AML-193 (cell line): ENCODE measurements at regions not wholly inside any gene's neighbourhood (a gene's known extent, or its start where the extent isn't known, plus 50 kb on each side); places are given as distances from the start of the nearest gene placed in this dataset.

Source experiments
- DNase-seq, 2 experiments: peaks; one replicate each; lab custom pipeline; 2025; lab: John Stamatoyannopoulos, UW

DNA sequence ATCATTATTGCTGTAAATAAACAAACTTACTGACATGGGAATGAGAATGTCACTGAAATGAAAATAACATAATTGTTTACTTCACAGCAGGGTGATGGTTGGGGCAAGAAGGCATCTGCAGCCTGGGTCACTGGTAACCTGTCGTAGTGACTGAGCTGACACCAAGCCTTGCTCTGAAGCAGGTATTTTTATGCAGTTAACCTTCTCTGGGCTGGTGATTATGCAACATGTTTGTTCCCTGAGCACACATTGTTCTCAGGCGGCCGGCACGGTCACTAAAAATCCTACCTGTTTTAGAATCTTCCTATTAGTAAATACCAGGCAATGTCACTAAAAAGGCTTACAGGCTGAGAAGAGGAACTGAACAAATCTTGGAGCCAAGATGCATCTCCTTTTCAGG, 157.7 kb upstream of the NR3C1 start:
- no peak for DNase-seq

DNA sequence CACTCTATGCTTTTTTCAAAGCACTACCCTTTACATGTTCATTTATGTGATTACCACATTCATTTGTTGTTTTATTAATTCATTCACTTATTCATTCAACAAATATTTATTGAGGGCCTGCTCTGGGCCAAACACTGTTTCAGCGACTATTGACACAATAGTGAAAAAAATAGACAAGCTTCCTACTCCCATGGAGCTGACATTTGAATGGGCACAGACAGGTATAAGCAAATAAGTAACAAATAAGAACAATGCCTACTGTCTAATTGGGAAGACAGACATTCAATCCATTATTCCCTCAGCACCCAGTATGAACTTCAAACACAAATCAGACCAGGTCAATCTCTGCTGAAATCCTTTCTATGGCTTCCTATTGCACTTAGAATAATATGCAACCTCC, 156.9 kb upstream of the NR3C1 start:
- no peak for DNase-seq

DNA sequence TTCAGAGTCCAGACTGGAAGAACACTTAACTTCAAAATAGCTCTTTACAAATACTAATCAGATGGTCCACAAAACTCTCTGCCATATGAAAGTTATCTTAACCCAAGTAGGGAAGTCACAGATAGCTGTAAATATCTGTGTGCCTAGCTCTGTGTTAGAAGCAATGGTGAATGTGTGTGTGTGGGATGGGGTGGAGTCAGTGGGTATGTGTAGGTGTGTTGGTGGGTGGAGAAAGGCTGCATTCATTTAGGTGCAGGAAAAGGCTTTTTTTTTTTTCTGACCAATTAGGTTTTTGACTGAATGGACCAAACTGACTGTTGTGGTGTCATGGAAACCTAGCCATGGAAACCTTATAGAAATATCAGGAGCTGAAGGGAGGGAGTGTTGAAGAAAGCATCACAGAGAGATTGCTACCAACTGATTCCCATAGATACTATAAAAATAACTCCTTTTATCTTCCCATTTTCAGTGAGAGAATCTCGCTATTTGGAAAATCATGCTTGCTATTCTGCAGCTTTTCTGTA, 156.2 kb upstream of the NR3C1 start:
- DNase-seq = no peak

DNA sequence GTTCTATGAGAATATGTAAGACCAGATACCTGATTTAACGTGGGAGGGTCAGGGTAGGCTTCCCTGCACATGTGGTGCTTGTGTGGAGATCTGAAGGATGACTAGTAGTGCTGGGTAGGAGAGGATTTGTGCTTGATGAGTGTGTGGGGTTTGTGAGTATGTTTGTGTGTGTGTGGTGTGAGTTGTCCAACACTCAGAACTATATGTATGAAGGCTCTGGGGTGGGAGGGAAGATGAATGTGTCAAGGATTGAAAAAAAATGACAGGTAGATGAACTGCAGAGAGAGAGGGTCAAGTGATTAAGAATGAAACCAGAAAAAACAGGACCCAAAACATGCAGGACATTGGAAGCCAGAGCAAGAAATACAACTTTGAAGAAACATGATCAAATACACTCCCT, 154.6 kb upstream of the NR3C1 start:
- DNase-seq = no peak

DNA sequence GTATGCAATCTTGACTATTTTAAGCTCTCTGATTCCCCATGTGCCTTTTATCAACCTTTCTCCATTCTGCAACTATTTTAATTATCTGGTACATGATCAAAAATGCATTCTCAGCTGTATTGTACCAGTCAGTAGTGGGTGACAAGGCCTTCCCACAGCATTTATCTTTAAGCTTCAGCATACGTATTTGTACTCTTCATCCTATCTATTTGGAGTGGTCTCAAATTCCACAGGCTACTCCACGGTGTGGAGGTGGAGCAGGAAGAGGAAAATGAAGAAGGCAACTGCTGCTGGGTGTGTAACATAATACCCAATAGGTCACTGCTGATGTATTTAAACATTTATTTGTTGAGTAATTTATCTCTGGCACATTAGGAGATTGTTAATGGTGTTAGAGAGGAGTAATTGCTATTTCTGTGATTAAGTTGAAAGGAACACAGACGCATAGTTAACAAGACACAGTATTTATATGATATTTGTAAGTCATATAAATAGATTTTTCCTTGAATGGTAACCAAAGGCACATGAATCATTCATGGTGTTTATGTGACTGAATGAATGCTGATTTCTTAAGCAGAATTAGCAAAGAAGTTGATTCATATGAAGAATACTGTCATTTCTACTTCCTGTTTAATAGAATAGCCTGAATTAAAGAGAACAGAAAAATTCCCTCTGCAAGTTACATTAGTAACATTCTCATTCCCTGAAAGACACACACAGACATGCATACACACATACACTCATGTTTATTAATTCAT, 153.8 kb upstream of the NR3C1 start:
- DNase-seq = no peak

DNA sequence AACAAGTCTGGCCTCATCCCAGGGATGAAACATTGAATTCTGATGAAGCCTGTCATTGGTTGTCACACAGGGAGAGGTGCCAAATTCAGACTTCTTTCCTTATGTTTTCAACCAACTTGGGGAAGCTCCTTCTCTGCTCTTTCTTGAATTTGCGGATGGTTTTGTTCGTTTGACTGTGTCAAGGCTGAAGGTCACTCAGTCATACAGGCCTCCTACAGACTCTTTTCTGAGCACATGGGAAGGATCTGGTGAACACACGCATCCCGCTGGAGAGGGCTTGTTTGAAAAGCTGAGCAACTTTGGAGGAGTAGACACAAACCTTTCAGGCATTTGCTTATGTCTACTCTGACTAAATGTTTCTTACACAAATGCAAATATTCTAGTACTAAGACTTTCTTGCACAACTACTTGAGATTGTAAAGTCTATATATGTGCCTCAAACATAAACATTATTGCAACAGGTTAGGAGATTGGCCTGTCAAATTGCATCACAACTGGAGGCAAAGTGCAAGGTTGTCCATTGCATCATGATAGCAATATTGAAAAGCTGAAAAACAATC, 151.5 kb upstream of the NR3C1 start:
- peak; percentile 70 to 73 for DNase-seq

DNA sequence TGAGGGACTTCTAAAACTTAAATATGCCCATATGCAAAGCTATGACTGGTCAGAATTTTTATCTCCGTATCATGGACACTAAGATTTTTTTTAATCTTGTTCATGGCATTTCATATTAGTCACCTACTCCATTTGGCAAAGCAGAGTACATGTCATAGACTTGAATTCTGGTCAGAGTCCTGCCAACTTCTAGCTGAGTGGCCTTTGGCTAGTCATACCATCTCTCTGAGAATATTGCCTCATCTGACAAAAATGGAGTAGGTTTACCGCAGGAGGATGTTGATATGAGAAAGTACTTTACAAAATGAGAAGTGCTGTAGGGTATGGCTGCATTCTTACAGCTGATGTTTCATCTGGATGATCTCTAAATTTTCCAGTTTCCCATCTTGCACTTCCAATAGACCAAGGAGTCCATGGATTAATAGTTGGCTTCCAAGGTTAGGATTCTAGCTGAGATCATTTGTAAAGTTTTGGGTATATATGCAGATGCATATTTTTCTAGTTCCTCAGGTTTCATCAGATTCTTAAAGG, 150.8 kb upstream of the NR3C1 start:
- no peak for DNase-seq

DNA sequence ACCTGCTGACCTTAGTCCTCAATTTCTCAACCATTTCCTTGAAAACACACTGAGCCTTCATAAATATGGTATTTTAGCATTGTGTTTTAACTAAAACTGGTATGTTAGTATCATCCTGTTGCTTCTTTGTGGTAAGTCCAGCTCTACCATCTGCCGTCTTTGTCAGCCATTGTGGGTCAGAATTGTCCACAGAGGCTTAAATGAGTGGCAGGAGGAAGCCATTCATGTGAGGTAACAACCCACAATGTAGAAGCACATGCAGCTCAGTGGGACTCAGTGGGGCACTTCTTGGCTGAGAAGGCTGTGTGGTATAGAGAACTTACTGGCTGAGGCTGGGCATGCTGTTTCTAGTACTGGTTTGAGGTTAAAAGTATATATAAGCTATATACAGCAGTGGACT, 149.2 kb upstream of the NR3C1 start:
- DNase-seq = no peak

DNA sequence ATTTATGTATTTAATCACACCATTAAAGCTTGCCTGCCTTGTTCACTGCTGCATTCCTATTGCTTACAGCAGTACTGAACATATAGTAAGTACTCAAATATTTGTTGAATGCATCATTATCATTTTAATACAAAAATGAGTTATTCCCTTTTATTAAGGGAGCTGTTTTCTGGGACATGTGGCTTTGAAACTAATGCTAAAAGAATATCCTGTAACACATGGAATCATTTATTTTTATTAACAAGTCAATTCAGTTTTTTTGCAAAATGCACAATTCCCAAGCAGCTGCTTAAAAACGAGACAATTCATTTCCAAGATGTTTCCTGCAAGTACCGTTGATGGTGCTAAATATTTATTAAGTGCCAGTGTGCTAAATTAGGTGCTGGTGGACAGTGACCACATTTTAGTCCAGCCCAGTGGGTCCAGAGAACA, 148.3 kb upstream of the NR3C1 start:
- no peak for DNase-seq

DNA sequence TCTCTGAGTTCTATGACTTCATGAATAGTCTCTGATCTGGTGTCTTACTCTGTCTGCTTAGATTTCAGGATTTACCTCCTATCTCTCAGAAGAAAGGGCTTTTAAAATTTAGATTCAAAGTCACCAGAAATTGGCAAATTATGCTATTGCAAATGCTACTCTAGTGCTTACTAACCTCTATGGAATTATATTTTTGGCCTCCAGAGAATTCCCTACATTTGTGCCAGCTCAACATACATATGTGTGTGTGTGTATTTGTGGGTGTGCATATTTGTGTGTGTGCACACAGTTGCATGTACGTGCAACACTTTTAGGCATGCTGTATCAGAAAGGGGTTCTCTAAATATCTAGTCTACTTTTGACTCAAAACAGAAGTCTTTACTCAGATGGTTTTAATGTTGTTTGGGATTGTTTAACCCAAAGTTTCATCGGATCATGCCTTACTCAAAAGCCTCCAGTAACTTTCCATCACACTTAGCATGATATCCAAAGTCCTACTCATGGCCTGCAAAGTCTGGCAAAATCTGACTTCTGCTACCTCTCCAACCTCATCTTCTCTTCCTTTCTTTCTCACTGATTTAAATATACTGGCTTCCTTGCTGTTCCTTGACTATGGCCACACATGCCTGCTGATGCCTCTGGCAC, 147.6 kb upstream of the NR3C1 start:
- no peak for DNase-seq

DNA sequence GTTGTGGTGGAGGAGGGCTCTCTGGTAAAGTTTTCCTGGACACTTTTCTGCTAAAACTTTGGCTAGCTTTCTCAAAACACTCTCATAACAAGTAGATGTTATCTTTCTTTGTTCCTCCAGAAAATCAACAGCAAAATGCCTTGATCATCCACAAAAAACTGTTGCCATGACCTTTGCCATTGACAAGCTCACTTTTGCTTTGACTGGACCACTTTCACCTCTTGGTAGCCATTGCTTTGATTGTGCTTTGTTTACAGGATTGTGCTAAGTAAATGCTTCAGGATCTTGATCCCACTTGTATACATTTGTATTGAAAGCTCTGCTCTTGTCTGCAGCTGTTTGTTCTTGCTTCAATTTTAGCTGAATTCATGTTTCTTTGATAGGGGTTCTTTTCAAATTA, 143.9 kb upstream of the NR3C1 start:
- DNase-seq = no peak

DNA sequence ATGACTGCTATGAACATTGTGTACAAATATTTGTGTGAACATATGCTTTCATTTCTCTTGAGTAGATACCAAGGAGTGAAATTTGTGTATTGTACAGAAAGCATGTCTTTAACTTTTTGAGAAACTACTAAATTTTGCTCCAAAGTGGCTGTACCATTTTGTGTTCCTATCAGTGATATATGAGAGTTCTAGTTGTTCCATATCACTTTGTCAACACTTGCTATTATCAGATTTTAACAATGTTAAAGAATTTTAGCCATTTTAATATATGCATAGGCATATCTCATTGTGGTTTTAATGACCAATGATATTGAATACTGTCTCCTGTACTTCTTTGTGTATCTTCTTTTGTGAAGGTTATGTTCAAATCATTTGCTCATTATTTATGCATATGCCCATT, 142.9 kb upstream of the NR3C1 start:
- no peak for DNase-seq

DNA sequence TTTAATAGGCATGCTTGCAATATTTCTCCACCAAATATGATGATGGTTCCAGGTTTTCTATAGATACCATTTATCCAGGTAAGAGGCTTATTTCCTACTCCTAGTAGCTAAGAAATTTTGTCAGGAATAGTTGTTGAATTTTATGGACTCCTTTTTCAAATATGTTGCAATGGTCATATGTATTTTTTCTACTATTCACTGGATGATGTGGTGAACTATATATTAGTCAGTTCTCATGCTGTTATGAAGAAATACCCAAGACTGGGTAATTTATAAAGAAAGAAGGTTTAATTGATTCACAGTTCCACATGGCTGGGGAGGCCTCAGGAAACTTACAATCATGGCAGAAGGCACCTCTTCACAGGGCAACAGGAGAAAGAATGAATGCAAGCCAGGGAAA, 141.1 kb upstream of the NR3C1 start:
- DNase-seq = no peak

DNA sequence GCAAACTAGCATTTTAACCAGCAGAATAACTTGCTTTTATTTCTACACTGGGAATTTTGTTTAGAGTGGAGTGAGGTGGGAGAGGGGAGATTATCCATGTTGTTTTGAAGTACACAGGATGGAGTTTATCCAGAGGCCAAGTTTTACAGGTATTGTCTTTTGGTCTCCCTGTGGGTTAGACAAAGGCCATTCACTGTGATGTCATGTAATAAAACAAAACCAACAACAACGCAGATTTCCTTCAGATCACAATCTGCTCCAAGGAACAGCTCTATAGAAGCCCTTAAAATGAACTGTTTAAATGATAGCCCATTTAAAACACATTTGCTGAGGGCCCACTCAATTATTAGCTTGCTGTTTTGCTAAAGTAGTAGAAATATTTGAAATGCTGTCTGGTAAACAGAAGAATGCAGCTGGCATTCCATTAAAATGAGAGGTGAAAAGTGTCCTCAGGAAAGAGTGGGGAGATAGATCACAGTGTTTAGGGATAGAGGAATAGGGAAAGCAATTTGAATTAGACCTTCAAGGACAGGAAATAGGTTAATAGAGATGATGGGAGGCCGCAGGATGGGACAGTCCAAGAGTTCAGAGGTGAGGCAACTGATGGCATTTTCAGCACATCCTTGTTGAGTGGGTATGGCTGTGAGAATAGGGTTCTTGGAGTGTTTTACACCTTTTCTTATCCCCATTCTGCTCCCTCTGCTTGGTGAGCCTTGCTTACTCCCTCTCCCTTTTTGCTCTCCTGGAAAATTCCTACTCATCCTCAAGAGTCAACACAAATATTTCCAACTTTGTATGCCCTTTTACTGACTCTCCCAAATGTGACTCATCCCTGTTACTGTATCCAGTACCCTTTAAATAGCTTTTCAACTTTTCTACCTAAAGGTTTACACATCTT, 140.1 kb upstream of the NR3C1 start:
- no peak for DNase-seq

DNA sequence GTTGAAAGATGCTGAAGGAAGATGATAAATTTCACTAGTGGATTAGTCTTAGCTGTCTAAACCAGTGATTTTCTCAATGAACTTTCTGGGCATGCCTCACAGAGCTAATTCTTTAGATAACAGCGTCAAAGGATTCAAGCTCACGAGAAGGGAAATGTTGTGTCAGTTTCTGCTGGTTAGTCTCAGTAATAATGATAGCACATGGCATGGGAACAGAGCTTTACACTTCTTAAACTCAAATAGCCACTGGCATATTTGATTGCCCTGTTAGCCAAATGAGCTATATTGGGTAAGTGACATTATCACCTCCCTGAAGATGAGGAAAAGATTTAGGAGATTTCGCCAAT, 139.3 kb upstream of the NR3C1 start:
- DNase-seq = no peak

DNA sequence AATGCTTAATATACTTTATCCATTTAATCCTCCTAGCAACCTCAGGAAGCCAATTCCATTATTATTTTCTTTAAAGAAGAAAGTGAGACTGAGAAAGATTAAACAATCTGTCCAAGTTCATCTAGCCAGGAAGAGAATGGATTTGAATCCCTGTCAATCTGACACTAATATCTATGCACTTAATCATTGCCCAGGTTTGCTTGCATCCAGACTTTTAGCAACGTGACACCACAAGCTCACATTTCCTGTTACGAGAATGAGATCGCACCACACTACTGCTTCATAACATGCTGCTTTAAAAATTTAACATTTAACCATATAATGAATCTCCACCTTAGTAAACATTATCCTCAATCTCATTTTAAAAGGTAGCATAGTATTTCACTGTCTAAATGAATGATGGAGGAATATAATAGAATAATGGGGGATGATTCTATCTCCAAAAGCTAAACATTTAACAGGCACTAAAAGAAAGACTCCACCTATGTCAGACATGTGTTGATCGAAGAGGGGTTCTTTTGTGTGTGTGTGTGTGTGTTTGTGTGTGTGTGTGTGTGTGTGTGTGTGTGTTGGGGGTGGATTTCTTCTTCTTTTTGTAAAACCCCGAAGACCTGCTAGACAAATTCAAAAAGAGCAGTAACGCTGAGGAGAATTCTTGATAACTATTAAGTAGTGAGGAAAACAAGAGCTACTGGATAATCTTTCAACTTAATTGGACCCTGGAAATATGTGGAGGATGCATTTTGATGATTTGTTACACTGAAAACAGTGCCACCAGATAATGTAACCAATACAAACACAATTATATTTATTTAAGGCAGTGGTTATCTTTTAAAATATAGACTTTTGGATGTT, 138.7 kb upstream of the NR3C1 start:
- no peak for DNase-seq

DNA sequence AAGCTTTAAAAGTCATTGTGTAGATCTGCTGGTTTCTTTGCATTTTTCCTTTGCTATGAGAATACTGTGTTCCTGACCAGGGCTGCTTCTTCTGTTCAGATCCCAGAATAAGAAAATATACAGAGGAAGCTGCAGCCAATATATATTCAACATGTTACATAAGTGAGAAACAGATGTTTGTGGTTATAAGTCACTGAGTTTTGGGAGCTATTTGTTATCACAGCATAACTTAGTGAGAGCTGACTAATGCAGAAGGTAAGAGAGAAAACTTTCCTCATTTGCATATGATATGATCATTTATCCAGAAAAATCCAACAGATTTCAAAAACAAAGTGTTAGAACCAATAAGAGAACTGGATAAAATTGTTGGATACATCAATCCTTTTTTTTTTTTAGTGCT, 136.3 kb upstream of the NR3C1 start:
- DNase-seq = no peak

DNA sequence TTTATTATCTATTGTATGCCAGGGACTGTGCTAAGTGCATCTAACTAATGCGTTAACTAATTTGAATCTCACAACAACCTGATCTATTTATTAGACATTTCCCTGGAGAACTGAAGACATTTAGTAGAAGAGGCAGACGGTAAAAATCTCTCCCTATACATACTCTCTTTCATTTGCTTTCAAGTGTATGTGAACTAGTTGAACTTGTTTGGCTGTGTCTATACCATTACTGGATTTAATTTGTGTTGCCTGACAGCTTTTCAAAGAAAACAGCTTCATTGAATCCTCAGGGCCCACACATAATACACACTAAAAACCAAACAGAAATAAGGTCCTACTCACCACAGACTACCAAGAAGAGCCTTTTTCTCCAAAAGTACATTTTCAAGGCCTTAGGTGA, 133.6 kb upstream of the NR3C1 start:
- no peak for DNase-seq

DNA sequence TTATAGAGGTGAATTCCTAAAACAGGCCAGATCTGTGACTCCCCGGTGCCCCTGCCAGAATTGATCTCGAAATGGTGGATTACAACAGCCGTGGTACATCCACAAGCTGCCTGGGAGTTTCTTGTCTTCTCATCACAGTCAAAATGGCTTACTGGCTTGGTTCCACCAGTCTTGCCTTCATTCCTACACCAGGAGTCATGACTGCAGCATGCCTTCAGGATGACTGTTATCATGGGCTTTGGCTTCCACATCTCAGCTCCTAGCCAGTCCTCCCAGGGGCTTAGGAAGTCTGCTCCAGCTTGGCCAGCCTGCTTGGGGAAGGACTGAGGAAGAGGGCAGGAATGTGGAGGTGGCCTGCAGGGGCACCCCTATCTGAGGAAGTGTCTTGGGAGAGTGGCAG, 132.9 kb upstream of the NR3C1 start:
- no peak for DNase-seq

DNA sequence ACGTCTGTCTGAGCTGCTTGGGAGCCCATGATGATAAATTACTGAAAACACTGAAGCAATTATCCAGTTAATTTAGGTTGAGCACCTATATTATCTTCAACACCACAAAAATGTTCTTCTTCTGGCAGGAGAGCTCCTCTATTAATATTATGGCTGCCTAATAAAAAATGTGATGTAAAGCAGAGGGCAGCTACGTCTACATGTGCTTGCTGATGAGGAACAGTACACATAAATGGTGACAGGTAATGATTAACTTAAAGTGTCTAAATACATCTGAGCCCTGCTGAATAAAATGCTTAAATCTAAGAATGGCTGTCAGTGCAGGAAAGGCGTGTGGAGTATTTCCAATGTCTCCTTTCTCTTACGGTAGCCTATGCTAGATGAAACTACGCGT, 131.3 kb upstream of the NR3C1 start:
- DNase-seq = no peak
